Endothelial cell of umbilical vein (primary cell): ENCODE measurements at regions not wholly inside any gene's neighbourhood (a gene's known extent, or its start where the extent isn't known, plus 50 kb on each side); places are given as distances from the start of the nearest gene placed in this dataset.
"Not testable (repeated sequence)": the region's sequence is repeated elsewhere in the genome, so short reads cannot be mapped to it uniquely, and the experiment has no call there.

Experiments
- CTCF ChIP-seq, 2 donors: IDR thresholded peaks; 1 replicate in 1 of 2; 2 replicates in 1 of 2; pipeline ENCODE4 v1.5.1; 2011; ENCODE audit warnings: low read length in 2 of 2, mild to moderate bottlenecking in 2 of 2, moderate library complexity in 2 of 2, control low read depth in 1 of 2, inconsistent platforms in 1 of 2, low read depth in 1 of 2; ENCODE audit not compliant: insufficient read depth in 1 of 2; ENCODE audit errors: extremely low read depth in 1 of 2
- MYC ChIP-seq: IDR thresholded peaks from one replicate; pipeline ENCODE4 v1.6.1; 2011; ENCODE audit warnings: mild to moderate bottlenecking, low read depth, low read length
- POLR2A ChIP-seq: IDR thresholded peaks from 2 replicates; pipeline ENCODE4 v1.6.1; 2012; ENCODE audit warnings: low read depth, mild to moderate bottlenecking, control low read depth, low read length

DNA sequence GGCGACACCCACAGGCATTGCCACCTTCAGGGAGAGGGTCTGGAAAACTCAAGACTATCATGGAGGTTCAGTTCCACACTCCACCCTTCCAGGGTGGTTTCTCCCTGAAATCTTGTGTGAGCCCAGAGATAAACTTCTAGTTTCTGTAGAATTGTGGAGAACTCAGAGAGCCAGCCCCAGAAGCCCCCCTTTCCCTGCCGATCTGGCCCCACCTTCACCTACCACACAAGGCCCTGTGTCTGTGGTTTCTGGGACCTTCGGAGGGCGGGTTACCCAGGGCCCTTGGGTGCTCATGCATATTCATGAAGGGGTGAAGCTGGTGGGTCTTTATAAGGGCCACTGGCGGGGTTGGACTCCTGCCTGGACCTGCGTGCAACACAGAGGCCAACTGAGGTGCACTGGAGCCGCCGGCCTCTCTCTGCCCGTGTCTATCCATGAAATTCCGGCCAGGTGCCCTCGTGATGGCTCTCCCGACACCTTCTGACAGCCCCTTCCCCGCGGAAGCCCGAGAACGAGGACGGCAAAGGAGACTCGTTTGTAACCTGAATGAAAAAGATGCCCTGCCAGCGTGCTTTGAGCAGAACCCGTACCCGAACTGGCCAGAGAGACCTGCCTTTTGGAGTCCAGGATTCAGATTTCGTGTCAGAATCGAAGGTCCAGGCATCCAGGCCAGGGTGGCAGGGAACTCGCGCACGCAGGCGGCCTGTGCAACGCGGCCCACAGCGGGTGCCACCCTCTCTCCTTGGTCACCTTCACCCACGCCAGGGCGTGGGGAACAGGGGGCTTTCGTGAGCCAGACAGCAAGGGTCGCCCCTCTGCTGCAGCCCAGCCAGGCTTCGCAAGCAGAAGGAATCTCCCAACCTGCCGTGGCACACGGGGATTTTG lies 1933.6 kb upstream of the DEFB115 start:
- not testable (repeated sequence) for TF ChIP-seq POLR2A; CTCF (IDR thresholded peaks at IDR 0.05; ENCODE audit: extremely low read depth in 1 of 2, insufficient read depth in 1 of 2, low read depth in 1 of 2, low read length in 2 of 2); MYC
